HCT116 (cell line): ENCODE measurements at regions not wholly inside any gene's neighbourhood (a gene's known extent, or its start where the extent isn't known, plus 50 kb on each side); places are given as distances from the start of the nearest gene placed in this dataset.
A peak's percentile ranks its signal among the peaks of the same experiment; 100 is the strongest.

ENCODE experiments used
- ATAC-seq: fragments of 200-7000 bp; cut with Tn5 transposase; 2 replicates; pipeline ENCODE4 v1.9.1; 2020; ENCODE audit warnings: mild to moderate bottlenecking, moderate library complexity
- BruUV-seq: library from RNA; stranded (reverse); fragments of 400-500 nt; replicated peaks from 2 replicates; lab custom pipeline; 2021; lab: Mats Ljungman, UMichigan
- CTCF ChIA-PET: fragments of 300-600 bp; sonication (Branson Sonifier 250); formaldehyde crosslinking; loops from one replicate; lab custom pipeline; 2021; ENCODE audit warnings: antibody characterized with exemption; lab: Charles Lee
- POLR2A ChIA-PET: fragments of 300-600, 350-600 bp; sonication (Branson Sonifier 250); formaldehyde crosslinking; loops from one replicate; lab custom pipeline; 2021; ENCODE audit warnings: antibody characterized with exemption; lab: Charles Lee
- RAD21 ChIA-PET, 2 experiments: fragments of 300-600 bp; sonication (Branson Sonifier 250); formaldehyde crosslinking; loops; one replicate each; lab custom pipeline; 2023; ENCODE audit warnings: low total read pairs in 2 of 2; ENCODE audit not compliant: uncharacterized antibody in 2 of 2, unreplicated experiment in 2 of 2, low non-redundant PET in 1 of 2; lab: Charles Lee
- DNase-seq: peaks from one replicate; pipeline ENCODE4 v3.0.0-alpha.2; 2010; ENCODE audit warnings: low read depth, low spot score
- H2AFZ ChIP-seq: fragments of 200-600 bp; shearing (Covaris generic), sonication (generic); 2 replicates; pipeline ENCODE4 v1.6.1; 2017; ENCODE audit warnings: low read depth, mixed run types, mixed read lengths, antibody characterized with exemption, low read length; ENCODE audit not compliant: poor library complexity, severe bottlenecking
- H3K27ac ChIP-seq: 2 replicates; pipeline ENCODE4 v1.5.1; 2012; ENCODE audit warnings: low read depth, low read length
- H3K27me3 ChIP-seq: fragments of 200-600 bp; sonication (generic); 2 replicates; pipeline ENCODE4 v1.6.1; 2016; ENCODE audit warnings: mixed run types, low read length, mixed read lengths; ENCODE audit not compliant: insufficient read depth
- H3K36me3 ChIP-seq, 2 experiments: fragments of 200-500 bp in 1 of 2; fragments of 200-600 bp in 1 of 2; sonication (Bioruptor generic) in 1 of 2; sonication (generic) in 1 of 2; 2 replicates each; pipeline versions ENCODE4 v1.5.1 to v1.6.1; 2014 to 2016; ENCODE audit warnings: low read length in 2 of 2, inconsistent platforms in 1 of 2, mixed read lengths in 1 of 2, mixed run types in 1 of 2; ENCODE audit not compliant: insufficient read depth in 2 of 2, control insufficient read depth in 1 of 2
- H3K4me1 ChIP-seq, 2 experiments: fragments of 200-600 bp in 1 of 2; sonication (generic) in 1 of 2; 2 replicates each; pipeline versions ENCODE4 v1.5.1 to v1.6.1; 2012 to 2017; ENCODE audit warnings: low read length in 2 of 2, inconsistent platforms in 1 of 2, mild to moderate bottlenecking in 1 of 2, mixed read lengths in 1 of 2, mixed run types in 1 of 2, moderate library complexity in 1 of 2; ENCODE audit not compliant: insufficient read depth in 2 of 2, control insufficient read depth in 1 of 2
- H3K4me2 ChIP-seq: fragments of 200-600 bp; sonication (generic); 2 replicates; pipeline ENCODE4 v1.6.1; 2017; ENCODE audit warnings: mixed run types, low read length, mixed read lengths
- H3K4me3 ChIP-seq, 2 experiments: fragments of 200-600 bp in 1 of 2; sonication (generic) in 1 of 2; replicated peaks in 1 of 2; 2 replicates each; pipeline ENCODE4 v1.5.1; 2011 to 2016; ENCODE audit warnings: low read length in 2 of 2, control low read depth in 1 of 2, low read depth in 1 of 2, mild to moderate bottlenecking in 1 of 2, mixed read lengths in 1 of 2, mixed run types in 1 of 2
- H3K79me2 ChIP-seq: fragments of 200-600 bp; sonication (generic); 2 replicates; pipeline ENCODE4 v1.6.1; 2017; ENCODE audit warnings: mild to moderate bottlenecking, mixed run types, low read length, moderate library complexity, mixed read lengths; ENCODE audit not compliant: insufficient read depth
- H3K9ac ChIP-seq: fragments of 200-600 bp; sonication (generic); 2 replicates; pipeline ENCODE4 v1.6.1; 2016; ENCODE audit warnings: low read length, mixed read lengths
- H3K9me2 ChIP-seq: fragments of 200-600 bp; sonication (generic), shearing (Covaris generic); 2 replicates; pipeline ENCODE4 v1.6.1; 2017; ENCODE audit warnings: mixed run types, mild to moderate bottlenecking, moderate library complexity; ENCODE audit not compliant: insufficient read depth
- H3K9me3 ChIP-seq, 2 experiments: fragments of 200-500 bp in 1 of 2; fragments of 200-600 bp in 1 of 2; sonication (Bioruptor generic) in 1 of 2; sonication (generic) in 1 of 2; 2 replicates each; pipeline ENCODE4 v1.6.1; 2014 to 2017; ENCODE audit warnings: low read length in 2 of 2, mixed read lengths in 2 of 2, inconsistent platforms in 1 of 2, low read depth in 1 of 2, mild to moderate bottlenecking in 1 of 2, mixed run types in 1 of 2, moderate library complexity in 1 of 2; ENCODE audit not compliant: control insufficient read depth in 1 of 2, insufficient read depth in 1 of 2
- H4K20me1 ChIP-seq: fragments of 200-600 bp; sonication (generic), shearing (Covaris generic); 2 replicates; pipeline ENCODE4 v1.6.1; 2017; ENCODE audit warnings: mixed run types, mild to moderate bottlenecking, moderate library complexity; ENCODE audit not compliant: insufficient read depth
- RAD21 ChIP-seq: IDR thresholded peaks from 2 replicates; pipeline ENCODE4 v1.6.1; 2012; ENCODE audit warnings: low read depth, mild to moderate bottlenecking
- SP1 ChIP-seq: IDR thresholded peaks from 2 replicates; pipeline ENCODE4 v1.6.1; 2012; ENCODE audit warnings: low read depth
- SRF ChIP-seq: IDR thresholded peaks from 2 replicates; pipeline ENCODE4 v1.6.1; 2012; ENCODE audit warnings: low read depth
- YY1 ChIP-seq: IDR thresholded peaks from 2 replicates; pipeline ENCODE4 v1.6.1; 2011; ENCODE audit warnings: low read length, low read depth, moderate library complexity, mild to moderate bottlenecking; ENCODE audit not compliant: insufficient replicate concordance; ENCODE audit errors: extremely low read depth
- ZNF274 ChIP-seq: fragments of 200-500 bp; sonication (Bioruptor generic); IDR thresholded peaks from 2 replicates; pipeline ENCODE4 v1.6.1; 2014; ENCODE audit warnings: mild to moderate bottlenecking, low read depth, low read length, inconsistent platforms
- intact Hi-C: fragments of 100-400 bp; cut with micrococcal nuclease; formaldehyde crosslinking; loops from 2 replicates; pipeline ENCODE4 v1.10.0; 2022
- TF ChIP-seq, protein P1 (sequence below): IDR thresholded peaks from 2 replicates; pipeline ENCODE4 v1.6.1; 2012
- TF ChIP-seq, protein P2 (sequence below): IDR thresholded peaks from 2 replicates; pipeline ENCODE4 v1.6.1; 2012

DNA sequence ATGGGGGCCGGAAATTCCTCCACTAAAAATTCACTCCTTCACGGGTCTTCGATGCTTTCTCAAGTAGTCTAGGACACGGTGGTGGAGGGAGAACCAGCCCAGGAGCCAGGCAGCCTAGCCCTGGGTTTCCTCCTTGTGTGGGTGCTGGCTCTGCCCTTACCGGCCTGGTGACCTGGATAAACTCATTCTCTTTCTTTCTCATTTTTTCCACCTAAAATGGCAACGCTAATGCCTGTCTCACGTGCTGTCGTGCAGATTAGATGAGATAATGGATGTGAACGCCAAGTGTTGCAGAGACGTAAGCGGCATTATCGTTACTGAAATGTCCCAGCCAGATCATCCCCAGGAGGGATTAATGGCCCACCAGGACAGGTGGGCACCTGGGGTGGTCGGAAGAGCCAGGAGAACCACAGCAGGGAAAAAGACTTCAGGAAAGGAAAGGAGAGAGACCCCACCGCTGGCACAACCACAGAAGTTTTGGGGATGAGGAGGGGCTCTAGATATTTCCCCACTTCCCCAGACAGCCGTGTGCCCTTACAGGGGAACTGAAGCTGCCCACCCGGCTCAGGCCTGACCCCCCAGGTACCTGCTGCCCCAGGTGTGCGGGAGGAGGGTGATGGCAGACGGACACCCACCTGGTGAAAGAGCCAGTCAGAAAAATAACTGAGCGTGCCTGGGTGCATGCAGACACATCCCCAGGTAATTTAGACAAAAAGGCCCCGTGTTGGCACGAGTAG lies 100.8 kb upstream of the ASAP2 start:
- CTCF ChIA-PET: no interaction called here
- TF ChIP-seq RAD21: no peak
- TF ChIP-seq, protein P1, sequence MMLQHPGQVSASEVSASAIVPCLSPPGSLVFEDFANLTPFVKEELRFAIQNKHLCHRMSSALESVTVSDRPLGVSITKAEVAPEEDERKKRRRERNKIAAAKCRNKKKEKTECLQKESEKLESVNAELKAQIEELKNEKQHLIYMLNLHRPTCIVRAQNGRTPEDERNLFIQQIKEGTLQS: no peak
- H3K36me3 ChIP-seq: no peaks in the 10 kb centered on the region
- H3K9me3 ChIP-seq: no peaks in the 10 kb centered on the region
- intact Hi-C loops: no loop called here
- no peak overlapping the region for H3K4me2 ChIP-seq
- no peak for DNase-seq
- peaks cover 17 to 39% of the 10 kb centered on the region in 2 experiments for H3K4me1 ChIP-seq
- no peaks in the 10 kb centered on the region for H3K27me3 ChIP-seq
- POLR2A ChIA-PET: no interaction called here
- H2AFZ ChIP-seq: no peak overlapping the region
- H3K27ac ChIP-seq: no peak overlapping the region
- no peak overlapping the region for H3K4me3 ChIP-seq
- no peaks in the 10 kb centered on the region for H4K20me1 ChIP-seq
- no peak overlapping the region for H3K9ac ChIP-seq
- H3K79me2 ChIP-seq: no peaks in the 10 kb centered on the region
- no TSS peak for BruUV-seq
- no peak for ATAC-seq
- no peaks in the 10 kb centered on the region for H3K9me2 ChIP-seq
- RAD21 ChIA-PET: no interaction called here

DNA sequence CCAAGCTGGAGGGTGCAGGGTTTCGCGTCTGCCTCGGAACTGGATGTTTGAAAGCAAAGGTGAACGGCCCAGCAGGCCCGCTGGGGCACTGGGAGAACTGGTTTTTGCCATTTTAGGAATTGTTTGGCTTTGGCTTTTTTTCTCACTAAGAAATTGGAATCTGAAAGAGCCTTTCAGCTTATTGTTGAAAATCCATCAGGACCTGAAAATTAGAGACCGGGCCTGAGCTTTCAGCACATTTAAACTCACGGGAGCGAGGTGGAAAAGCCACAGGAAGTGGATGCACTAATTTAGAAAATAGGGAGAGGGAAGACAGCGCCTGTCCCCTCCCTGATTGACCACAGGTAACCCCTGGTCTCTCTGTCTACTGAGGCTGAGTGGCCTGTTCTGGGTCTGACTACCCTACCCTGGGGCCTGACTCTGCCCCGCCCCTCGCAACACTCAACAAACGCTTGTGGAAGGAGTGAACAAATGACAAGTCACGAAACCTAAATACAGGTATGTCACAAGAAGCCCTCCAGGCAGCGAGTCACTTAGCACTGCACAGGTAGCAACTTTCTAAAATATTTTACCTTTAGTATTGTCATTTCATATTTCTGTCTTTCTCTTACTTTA lies 100.3 kb upstream of the MBOAT2 start:
- CTCF ChIA-PET: interaction anchor here (1.0 to 1.1 kb wide), 2 partner anchors 8 to 10 kb away, joined by 4 read pairs; no protein-coding TSS in a partner anchor
- H3K27ac ChIP-seq: no peak overlapping the region
- no peaks in the 10 kb centered on the region for H3K79me2 ChIP-seq
- TF ChIP-seq ZNF274 (no peak), SP1 (no peak), SRF (no peak), YY1 (no peak)
- TF ChIP-seq, protein P2, sequence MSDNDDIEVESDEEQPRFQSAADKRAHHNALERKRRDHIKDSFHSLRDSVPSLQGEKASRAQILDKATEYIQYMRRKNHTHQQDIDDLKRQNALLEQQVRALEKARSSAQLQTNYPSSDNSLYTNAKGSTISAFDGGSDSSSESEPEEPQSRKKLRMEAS: no peak
- POLR2A ChIA-PET: no interaction called here
- H3K4me1 ChIP-seq: peaks cover 19 to 42% of the 10 kb centered on the region in 2 experiments
- peak overlapping the region; percentile 78 for H3K4me2 ChIP-seq
- DNase-seq (no peak), ATAC-seq (no peak)
- H3K4me3 ChIP-seq: no peak overlapping the region
- H3K36me3 ChIP-seq: no peaks in the 10 kb centered on the region
- no peaks in the 10 kb centered on the region for H3K9me2 ChIP-seq
- RAD21 ChIA-PET: no interaction called here
- H4K20me1 ChIP-seq: no peaks in the 10 kb centered on the region
- intact Hi-C loops: no loop called here
- peak overlapping the region; percentile 35; the same call in 1 of the 2 replicates for H3K9ac ChIP-seq
- no peaks in the 10 kb centered on the region for H3K27me3 ChIP-seq
- BruUV-seq: no TSS peak
- no peaks in the 10 kb centered on the region for H3K9me3 ChIP-seq
- H2AFZ ChIP-seq: peak overlapping the region; percentile 87
